Gastrocnemius medialis (tissue), 4 donors: ENCODE measurements at regions not wholly inside any gene's neighbourhood (a gene's known extent, or its start where the extent isn't known, plus 50 kb on each side); places are given as distances from the start of the nearest gene placed in this dataset.

Experiments used
- POLR2A ChIP-seq, 2 donors: fragments of 450-650 bp; IDR thresholded peaks; one replicate each; pipeline ENCODE4 v1.6.1; 2017; ENCODE audit warnings: antibody characterized with exemption in 2 of 2, mild to moderate bottlenecking in 2 of 2, moderate library complexity in 2 of 2
- TF ChIP-seq, protein P1 (sequence below), 5 experiments: fragments of 450-650 bp in 3 of 5; fragments of 200-600 bp in 2 of 5; sonication (generic) in 2 of 5; IDR thresholded peaks in 4 of 5; conservative IDR thresholded peaks in 1 of 5; 1 replicate in 4 of 5; 2 replicates in 1 of 5; pipeline ENCODE4 v1.5.1; 2016 to 2019; ENCODE audit warnings: antibody characterized with exemption in 5 of 5, mild to moderate bottlenecking in 3 of 5, moderate library complexity in 3 of 5

- TF ChIP-seq, protein P1, sequence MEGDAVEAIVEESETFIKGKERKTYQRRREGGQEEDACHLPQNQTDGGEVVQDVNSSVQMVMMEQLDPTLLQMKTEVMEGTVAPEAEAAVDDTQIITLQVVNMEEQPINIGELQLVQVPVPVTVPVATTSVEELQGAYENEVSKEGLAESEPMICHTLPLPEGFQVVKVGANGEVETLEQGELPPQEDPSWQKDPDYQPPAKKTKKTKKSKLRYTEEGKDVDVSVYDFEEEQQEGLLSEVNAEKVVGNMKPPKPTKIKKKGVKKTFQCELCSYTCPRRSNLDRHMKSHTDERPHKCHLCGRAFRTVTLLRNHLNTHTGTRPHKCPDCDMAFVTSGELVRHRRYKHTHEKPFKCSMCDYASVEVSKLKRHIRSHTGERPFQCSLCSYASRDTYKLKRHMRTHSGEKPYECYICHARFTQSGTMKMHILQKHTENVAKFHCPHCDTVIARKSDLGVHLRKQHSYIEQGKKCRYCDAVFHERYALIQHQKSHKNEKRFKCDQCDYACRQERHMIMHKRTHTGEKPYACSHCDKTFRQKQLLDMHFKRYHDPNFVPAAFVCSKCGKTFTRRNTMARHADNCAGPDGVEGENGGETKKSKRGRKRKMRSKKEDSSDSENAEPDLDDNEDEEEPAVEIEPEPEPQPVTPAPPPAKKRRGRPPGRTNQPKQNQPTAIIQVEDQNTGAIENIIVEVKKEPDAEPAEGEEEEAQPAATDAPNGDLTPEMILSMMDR (IDR thresholded peaks at IDR 0.05 in 4 of 5, conservative IDR thresholded peaks at IDR 0.05 in 1 of 5): no peak
- TF ChIP-seq POLR2A (IDR thresholded peaks at IDR 0.05): no peak
Observed at GRCh38 chr12:89983622-89984021, 275.0 kb upstream of the ATP2B1 start.
